ENCODE measurements at regions not wholly inside any gene's neighbourhood (a gene's known extent, or its start where the extent isn't known, plus 50 kb on each side); places are given as distances from the start of the nearest gene placed in this dataset.

GRCh38 chr2:11955314-11955713, 208.9 kb downstream of the LPIN1 start:
- Histone ChIP-seq H3K4me2 (no peak overlapping the region), H3K27ac (no peak overlapping the region), H3K4me3 (no peak overlapping the region), H3K4me1 (no peaks in the 10 kb centered on the region), H2AFZ (replicated peaks) (peak overlapping the region; percentile 57), H3F3A (ENCODE audit: low read depth) (no peaks in the 10 kb centered on the region), H3K79me2 (ENCODE audit: low read depth) (no peaks in the 10 kb centered on the region), H4K20me1 (ENCODE audit: low read depth) (no peaks in the 10 kb centered on the region), H3K36me3 (no peaks in the 10 kb centered on the region), H3K27me3 (no peaks in the 10 kb centered on the region), H3K9ac (no peak overlapping the region), H3K9me3 (ENCODE audit: low read depth) (no peaks in the 10 kb centered on the region)
- DNase-seq (ENCODE audit: low spot score), result no peak
- Mint-ChIP-seq H3K4me1 (no peaks in the 10 kb centered on the region), H3K27ac (no peak overlapping the region), H3K4me3 (no peak overlapping the region), H3K36me3 (no peaks in the 10 kb centered on the region), H3K9me3 (no peaks in the 10 kb centered on the region), H3K27me3 (ENCODE audit: insufficient read depth, low read depth) (no peaks in the 10 kb centered on the region)
- TF ChIP-seq EZH2phosphoT487 (IDR thresholded peaks at IDR 0.05) (no peak), EZH2 (IDR thresholded peaks at IDR 0.05) (no peak), CTCF (IDR thresholded peaks at IDR 0.05) (no peak)

- no peaks in the 10 kb centered on the region for H3K36me3 ChIP-seq
- H3F3A ChIP-seq (ENCODE audit: low read depth), result no peaks in the 10 kb centered on the region
- Mint-ChIP-seq H3K4me1 (no peaks in the 10 kb centered on the region), H3K36me3 (no peaks in the 10 kb centered on the region), H3K27me3 (ENCODE audit: insufficient read depth, low read depth) (no peaks in the 10 kb centered on the region), H3K27ac (no peak overlapping the region), H3K4me3 (no peak overlapping the region), H3K9me3 (no peaks in the 10 kb centered on the region)
- H3K27ac ChIP-seq, result no peak overlapping the region
- peak overlapping the region; percentile 57 for H2AFZ ChIP-seq (replicated peaks)
- no peak overlapping the region for H3K9ac ChIP-seq
- no peaks in the 10 kb centered on the region for H4K20me1 ChIP-seq (ENCODE audit: low read depth)
- no peak overlapping the region for H3K4me3 ChIP-seq
- H3K79me2 ChIP-seq (ENCODE audit: low read depth), result no peaks in the 10 kb centered on the region
- DNase-seq (ENCODE audit: low spot score), result peak; percentile 9
- TF ChIP-seq EZH2 (IDR thresholded peaks at IDR 0.05) (no peak), CTCF (IDR thresholded peaks at IDR 0.05) (no peak), EZH2phosphoT487 (IDR thresholded peaks at IDR 0.05) (no peak)
- no peaks in the 10 kb centered on the region for H3K27me3 ChIP-seq
- no peaks in the 10 kb centered on the region for H3K4me1 ChIP-seq
- no peaks in the 10 kb centered on the region for H3K9me3 ChIP-seq (ENCODE audit: low read depth)
- no peak overlapping the region for H3K4me2 ChIP-seq
Observed at GRCh38 chr2:11955884-11956291, 209.5 kb downstream of the LPIN1 start.

DNA sequence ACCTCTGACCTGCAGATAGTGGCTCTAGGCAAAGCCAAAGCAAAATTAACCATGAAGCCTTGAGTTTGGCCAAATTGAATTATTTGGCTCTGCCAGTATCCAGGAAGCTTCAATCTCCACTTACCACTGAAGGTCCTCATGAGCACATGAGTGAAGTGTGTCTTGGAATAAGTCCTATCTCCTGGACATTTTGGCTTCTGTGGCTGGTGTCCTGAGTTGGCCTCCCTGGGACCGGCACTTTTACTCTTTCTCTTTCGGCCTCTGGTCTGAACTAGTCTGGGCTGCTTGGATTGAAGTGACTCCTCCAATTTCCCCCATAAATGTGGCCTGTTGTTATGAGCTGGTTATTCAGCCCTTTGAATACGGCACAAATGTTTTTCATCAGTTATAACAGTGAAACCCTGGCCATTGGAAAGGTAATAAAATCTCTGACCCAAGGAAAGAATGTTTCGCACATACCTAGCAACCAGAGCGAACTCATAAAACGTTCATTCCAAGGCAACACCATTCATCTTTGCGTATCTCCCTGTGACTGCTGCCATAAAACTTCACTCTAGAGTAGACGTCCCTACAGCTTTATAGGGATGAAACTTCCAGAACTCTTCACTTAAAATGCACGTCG, 216.4 kb downstream of the LPIN1 start:
- H3K27me3 ChIP-seq, result no peaks in the 10 kb centered on the region
- no peaks in the 10 kb centered on the region for H3F3A ChIP-seq (ENCODE audit: low read depth)
- no peak overlapping the region for H3K4me3 ChIP-seq
- no peaks in the 10 kb centered on the region for H3K9me3 ChIP-seq (ENCODE audit: low read depth)
- H3K4me1 ChIP-seq, result no peaks in the 10 kb centered on the region
- peaks cover 2% of the 10 kb centered on the region for H3K27me3 Mint-ChIP-seq (ENCODE audit: insufficient read depth, low read depth)
- no peak overlapping the region for H3K27ac Mint-ChIP-seq
- H3K9ac ChIP-seq, result no peak overlapping the region
- no peaks in the 10 kb centered on the region for H4K20me1 ChIP-seq (ENCODE audit: low read depth)
- DNase-seq (ENCODE audit: low spot score), result no peak
- no peaks in the 10 kb centered on the region for H3K36me3 Mint-ChIP-seq
- no peak overlapping the region for H3K4me3 Mint-ChIP-seq
- no peaks in the 10 kb centered on the region for H3K4me1 Mint-ChIP-seq
- no peaks in the 10 kb centered on the region for H3K9me3 Mint-ChIP-seq
- no peaks in the 10 kb centered on the region for H3K36me3 ChIP-seq
- H3K27ac ChIP-seq, result no peak overlapping the region
- H3K79me2 ChIP-seq (ENCODE audit: low read depth), result no peaks in the 10 kb centered on the region
- TF ChIP-seq EZH2 (IDR thresholded peaks at IDR 0.05) (no peak), EZH2phosphoT487 (IDR thresholded peaks at IDR 0.05) (no peak), CTCF (IDR thresholded peaks at IDR 0.05) (no peak)
- no peak overlapping the region for H3K4me2 ChIP-seq
- H2AFZ ChIP-seq (replicated peaks), result no peak overlapping the region
